DMS53 treated with DMSO at 0.1 percent for 48 hours (cell line): ENCODE measurements at regions not wholly inside any gene's neighbourhood (a gene's known extent, or its start where the extent isn't known, plus 50 kb on each side); places are given as distances from the start of the nearest gene placed in this dataset.
A peak's percentile ranks its signal among the peaks of the same experiment; 100 is the strongest.
"Not testable (repeated sequence)": the region's sequence is repeated elsewhere in the genome, so short reads cannot be mapped to it uniquely, and the experiment has no call there.

ENCODE experiments used
- DNase-seq: peaks from one replicate; lab custom pipeline; 2025; ENCODE audit not compliant: unreplicated experiment; lab: John Stamatoyannopoulos, UW

DNA sequence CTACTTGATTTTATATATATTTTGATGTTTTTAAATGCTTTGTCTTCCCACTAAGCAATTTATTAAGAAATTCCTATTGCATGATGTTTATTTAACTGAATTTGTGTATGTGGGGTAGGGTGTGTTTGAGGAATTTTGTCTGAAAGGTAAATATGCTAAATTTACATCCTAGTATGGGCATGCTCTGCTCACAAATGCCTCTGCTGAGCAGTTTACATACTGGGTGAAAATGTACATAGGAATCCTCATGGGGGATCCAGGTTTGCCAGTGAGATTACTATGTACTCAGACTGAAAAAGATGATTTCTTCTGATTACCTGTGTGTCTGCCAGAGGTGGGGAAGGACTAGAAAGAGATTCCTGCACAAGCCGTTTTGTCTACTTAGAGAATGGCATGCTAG is 126.6 kb downstream of the DISP1 start:
- no peak for DNase-seq

DNA sequence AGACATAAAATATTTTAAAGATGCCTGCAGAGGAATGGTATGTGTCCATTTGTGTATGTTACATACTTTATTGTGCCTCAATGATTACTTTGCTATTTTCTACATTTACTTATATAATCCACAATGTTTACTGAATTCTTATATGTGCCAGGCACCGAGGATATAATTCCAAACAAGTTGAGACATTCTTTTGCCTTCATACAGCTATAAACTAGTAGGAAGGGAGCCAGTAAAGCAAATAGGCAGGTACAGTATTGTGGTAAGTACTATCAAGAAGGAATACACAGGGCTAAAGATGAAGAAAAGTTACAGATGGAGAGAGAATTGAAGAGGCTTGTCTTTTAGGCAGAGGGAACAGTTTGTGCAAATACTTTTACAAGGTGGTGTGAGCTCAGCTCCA is 131.6 kb downstream of the DISP1 start:
- DNase-seq = no peak

DNA sequence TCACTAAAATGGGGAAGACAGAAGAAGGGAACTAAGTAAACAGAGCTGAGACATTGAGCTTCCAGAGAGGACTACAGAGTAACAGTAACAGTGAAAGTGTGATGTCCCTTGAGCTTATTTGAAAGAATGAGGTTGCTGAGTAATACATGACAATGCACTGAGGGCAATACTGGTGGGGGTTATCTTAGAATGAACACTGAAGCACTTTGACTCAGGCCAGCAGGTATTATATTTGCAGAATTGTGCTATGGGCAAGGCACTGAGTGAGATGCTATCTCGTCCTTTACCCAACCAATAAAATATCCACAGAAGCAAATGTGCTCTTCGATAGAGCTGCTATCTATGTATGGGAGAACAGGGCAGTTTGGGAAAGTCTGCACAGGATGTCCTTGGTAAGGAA is 133.2 kb downstream of the DISP1 start:
- DNase-seq = no peak

DNA sequence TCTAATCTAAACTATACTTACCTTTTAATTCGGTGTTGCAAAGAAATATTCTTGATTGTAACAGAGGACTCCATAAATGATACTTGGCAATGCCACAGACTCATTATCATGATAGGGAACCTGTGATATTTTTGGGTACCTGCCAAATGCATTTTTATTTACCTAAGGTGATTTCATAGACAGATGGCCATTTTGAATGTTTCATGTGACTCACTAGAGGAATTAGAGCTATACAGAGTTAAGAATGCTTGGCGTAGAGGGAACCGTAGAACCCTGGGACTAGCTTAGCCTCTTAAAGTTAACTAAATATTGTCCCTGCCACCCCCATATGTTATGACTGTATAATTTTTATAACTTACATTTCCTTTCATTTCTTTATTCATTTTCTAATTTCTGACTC is 136.1 kb downstream of the DISP1 start:
- peak; percentile 96 for DNase-seq

DNA sequence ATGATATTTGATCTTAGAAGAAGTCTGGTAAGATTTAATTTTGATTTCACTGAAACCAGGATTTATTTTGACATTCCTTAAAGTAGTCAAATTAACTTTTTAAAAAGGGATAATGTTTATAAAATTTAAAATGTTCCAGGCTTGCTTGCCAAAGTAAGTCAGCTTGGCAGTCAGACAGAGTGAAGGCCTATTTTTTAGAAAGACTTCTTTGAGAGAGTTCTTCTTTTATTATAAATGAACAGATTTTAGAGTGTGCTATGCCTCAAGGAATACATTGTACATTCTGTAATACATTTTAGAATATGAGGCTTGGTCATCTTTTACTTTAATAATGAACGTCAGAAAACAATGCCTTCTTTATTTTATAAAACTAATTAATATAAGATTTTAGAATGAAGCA is 138.7 kb downstream of the DISP1 start:
- DNase-seq = no peak

DNA sequence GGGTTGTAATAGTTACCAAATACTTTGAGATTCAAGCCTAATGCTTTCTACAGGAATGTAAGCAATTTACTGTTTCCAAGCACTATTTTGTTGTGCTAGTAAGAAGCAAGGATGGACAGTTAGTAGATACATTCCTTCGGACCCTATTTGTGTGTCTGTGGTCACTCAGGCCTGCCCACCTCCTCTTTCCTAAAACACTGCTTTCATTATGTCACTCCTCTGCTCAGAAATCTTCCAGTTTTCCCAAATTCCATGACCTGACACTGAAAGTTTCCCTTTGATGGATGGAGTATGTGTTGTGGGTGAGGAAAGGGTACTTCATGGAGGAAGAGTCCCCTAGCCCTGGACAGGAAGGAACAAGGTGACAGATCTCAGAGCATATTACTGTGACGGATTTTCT is 141.1 kb downstream of the DISP1 start:
- no peak for DNase-seq

DNA sequence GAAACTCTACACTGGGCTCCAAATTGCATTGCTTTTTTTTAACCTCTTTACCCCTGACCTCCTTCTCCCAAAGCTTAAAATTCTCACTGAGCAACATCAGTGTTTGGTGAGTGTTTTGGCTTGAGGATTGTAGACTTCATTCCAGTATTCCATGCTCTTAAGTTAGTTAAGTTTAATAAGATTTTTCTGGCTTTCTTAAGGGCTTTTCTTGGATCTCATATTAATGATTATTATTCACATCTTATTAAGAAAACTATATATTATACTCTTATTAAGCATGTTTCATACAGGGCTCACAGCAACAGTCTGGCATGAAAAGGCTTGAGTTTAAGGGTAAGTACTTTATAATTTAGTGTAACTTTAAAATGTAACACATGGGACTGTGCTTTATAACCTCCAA is 141.8 kb downstream of the DISP1 start:
- no peak for DNase-seq

DNA sequence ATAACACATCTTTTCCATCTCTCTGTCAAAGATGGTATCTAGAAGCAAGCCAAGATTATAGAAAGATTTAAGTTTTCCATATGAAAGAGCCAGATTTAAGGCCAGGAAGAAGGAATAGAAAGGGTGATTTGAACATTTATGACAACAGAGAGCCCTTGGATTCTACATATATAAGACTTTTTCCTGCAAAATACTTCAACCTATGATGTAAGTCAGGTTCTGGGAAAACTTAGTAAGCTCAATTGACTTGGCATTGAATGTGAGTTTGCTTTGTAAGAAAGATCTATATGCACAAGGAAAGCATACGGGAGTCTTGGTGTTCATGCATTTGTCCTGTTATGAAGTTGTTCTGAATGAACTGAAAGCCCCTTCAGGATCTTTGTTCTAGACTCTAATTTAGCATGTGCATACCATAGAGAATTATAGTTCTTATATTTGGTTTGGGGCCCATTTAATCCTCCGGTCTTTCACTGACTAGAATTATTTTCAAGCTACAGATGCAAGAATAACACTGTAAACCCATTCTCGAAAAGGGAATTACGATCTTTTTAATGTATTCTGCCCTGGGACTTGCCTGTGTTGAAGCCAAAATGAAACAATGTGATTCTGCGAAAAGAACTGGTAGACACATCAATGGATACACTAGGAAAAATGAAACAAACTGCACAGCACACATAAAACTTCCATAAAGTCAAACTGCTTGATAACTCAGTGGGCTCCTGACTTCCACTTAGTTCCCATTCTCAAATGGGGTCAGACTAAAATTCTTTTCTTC is 152.8 kb downstream of the DISP1 start:
- DNase-seq = no peak

DNA sequence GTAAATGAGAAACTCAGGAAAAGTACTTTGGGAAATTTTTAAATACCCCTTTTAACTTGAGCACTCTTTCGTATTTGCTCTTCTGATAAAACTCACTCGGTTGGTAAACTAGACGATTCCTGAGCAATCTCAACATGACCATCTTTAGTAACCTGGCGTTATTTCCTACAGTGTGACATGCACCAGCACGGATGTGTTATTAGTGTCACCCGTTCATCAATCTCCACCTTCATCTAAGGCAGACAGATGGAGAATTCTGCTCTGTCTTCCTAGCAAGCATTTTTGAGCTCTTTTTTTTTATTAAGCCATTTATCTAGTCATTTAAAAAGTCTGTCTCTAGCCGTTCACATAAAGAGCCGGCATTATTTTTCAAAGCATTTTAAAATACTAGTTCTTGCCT is 155.2 kb downstream of the DISP1 start:
- DNase-seq = no peak

DNA sequence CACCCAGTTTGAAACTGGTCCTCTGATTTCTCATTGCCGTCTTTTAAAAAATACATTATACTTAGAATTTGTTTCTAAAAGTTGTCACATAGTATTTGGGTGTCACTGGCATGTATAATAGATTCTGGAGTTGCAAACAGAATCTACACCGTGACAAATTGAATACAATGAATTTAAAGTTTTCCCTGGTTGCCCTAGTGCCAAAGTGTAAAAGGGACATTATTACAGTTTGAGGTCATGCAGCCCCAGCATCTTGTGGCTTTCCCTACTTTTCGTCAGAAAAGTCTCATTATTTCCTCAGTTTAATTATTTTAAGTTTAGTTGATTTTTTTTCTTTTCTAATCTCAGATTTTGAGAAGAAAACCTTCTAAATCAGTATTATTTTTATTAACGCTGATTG is 155.9 kb downstream of the DISP1 start:
- no peak for DNase-seq

DNA sequence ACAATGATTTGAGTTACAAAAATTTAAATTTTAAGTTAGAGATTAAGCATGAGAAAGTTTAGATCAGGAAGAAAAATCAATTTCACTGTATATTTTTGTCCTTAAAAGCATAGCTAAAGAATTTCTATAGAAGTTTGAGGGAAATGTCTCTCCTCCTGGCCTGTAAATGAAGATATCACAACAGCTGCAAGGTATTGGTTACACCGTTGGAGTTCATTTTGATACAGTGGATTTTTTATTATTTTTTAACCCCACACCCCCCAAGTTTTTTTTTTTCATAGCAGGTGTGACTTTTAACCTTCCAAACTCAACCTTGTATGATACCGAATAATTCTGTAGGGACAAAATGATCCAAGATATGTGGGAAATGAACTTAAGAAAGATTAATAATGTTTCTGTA is 156.3 kb downstream of the DISP1 start:
- DNase-seq = no peak

DNA sequence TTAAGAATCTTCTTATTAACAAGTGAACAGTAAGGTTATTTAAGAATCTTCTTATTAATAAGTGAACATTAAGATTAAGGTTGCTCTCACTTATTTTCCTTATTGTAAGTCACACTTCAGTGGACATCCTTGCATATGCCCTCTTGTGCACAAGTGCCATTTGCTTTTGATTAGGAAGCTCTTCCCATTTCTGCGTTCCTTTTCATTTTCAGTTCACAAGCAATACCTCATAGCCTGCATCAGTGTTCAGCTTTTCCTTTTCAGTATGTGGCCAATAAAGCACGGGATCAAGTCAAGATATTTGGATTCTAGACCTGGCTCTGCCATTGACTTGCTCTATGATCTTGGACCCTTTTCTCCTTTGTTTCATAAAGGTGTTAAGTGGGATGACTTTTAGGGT is 158.7 kb downstream of the DISP1 start:
- DNase-seq = no peak

DNA sequence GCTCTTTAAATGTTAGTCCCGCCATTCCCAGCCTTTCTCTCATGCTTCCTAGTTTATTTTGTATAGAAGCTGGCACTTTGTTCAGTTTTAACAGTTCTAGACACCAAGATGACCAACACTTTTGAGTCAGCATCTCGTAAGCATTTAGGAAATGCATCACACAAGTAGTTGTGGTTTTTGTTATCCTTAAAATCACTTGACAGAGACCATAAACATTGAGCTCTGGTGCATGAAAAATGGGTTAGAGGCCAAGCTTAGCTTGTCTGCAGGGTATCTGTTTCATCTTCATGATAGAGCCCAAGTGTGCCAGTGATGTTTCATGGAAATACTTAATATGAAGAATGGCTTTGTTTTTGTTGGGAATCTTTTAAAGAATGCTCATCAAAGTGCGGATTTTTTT is 159.7 kb downstream of the DISP1 start:
- DNase-seq = no peak

DNA sequence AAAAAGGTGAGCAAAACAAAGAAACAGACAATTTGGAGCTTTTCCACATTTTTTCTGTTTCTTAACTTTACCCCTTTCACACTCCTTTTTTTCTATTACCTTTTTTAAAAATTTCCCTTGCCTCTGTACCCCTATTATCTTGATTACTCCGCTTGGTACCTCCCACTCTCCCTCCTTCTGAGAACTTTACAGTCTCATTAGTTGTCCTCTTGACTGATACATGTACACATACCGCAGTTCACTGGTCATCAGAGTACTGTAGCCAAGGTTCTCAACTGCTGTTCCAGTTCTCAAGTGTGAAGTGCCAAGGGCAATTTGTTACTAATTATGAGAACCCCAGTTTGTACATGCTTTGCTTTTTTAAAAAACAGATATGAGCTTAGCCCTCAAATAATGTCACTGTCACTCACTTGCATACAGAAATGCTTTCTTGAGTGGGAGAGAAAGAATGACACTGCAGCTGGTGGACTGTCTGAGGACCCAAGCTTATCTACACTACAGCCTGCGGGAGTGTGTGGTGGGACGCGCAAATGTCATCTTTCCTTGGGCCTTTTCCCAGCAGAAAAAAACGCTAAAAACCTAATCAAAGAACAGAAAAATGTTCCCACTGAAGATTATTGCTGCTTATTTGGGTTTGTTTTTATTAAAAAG is 160.8 kb downstream of the DISP1 start:
- DNase-seq = no peak

DNA sequence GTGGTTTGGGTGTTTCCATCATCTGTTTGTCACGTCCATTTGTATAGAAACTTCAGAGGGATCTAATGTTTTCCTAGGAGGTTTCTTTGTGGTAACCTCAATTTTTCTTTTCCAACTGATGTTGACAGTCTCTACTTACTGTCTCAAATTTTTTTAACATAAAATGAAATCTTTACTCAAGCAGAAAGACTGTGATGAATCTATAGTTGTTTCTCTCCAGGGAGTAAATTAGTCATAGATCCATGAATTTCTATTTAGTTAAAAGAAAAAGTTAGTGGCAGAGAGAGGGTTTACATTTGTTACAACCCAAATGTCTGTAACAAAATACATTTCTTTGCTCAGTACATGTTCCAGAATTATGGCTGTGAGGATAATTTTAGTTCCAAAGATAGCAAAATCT is 161.6 kb downstream of the DISP1 start:
- no peak for DNase-seq

DNA sequence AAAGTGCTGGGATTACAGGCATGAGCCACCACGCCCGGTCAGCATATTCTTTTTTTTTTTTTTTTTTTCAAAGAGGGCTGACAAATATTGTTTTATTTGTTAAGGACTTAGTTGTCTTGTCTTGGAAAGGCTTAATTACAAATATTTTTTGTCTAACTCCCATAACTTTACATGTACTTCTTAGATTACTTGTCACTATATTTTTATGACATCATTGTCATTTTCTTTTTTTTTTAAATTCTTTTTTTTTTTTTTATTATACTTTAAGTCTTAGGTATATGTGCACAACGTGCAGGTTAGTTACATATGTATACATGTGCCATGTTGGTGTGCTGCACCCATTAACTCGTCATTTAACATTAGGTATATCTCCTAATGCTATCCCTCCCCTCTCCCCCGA is 162.5 kb downstream of the DISP1 start:
- not testable (repeated sequence) for DNase-seq

DNA sequence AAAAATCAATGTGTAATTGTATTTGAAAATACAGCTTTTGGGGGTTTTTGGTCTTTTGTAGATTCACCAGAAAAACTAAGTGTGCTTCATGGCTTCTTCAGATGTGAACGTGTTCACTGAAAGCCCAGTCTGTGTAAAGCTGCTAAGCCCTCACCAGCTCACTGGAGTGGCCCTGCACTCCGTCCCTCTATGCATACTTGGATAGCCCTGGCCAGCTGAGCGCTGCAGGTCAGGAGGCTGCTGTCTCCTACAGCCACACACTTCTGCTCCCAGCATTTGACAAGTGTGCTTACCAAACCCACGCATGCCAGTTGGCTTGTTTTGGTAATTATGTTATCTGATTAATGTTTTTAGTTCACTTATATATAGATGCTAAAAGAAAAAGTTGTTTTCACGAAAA is 163.5 kb downstream of the TLR5 start:
- no peak for DNase-seq

DNA sequence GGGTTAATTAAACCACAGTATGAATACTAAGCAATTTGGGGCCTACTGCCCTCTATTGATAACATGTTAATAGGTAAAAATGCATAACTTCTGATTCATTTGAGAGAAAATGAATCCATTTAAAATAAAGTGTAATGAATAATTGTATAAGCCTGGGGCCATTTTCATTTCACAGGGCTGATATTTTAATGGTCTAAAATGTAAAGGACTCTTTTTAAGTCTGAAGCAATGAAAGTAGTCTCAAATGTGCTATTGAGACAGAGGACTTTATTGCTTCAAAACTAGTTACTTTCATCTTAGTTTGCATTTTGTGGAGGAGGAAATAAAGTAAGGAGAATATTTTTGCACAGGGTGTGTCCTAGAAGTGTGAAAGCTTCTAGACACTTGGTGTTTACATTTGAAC is 155.4 kb downstream of the TLR5 start:
- DNase-seq = no peak

DNA sequence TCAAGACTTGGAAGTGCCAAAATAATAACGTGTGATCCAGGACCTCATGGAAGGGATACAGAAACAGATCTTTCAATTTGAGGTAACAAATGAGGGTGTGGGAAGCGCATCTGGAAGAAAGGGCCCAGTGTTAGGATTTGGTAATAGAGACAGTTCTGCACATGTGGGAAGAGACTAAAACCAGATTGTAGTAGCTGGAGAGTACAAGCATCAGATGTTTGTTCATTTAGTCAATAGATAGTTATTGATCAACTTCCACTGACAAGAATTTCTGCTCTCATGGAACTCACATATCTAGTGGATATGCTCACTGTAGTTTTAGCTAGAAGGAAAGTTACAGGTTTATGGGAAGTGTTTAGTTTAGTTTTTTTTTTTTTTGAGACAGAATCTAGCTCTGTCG is 153.6 kb downstream of the TLR5 start:
- DNase-seq = no peak

DNA sequence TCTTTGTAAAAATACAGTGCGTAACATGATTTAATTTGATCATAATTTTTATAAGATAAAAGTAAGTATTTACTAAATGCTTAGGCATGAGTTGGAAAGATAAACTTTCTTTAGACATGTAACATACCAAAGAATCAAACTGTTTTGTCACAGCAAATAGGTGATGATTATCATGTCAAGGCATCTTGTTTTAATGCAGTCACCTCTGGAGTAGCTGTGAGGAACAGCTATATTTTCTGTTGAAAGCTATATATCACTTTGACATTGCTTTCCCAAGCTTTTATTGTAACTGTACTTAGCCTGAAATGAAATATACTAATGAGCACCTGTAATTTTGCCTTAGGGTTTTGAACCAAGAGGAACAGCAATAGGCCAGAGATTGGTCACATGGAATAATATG is 151.9 kb downstream of the TLR5 start:
- DNase-seq = no peak

DNA sequence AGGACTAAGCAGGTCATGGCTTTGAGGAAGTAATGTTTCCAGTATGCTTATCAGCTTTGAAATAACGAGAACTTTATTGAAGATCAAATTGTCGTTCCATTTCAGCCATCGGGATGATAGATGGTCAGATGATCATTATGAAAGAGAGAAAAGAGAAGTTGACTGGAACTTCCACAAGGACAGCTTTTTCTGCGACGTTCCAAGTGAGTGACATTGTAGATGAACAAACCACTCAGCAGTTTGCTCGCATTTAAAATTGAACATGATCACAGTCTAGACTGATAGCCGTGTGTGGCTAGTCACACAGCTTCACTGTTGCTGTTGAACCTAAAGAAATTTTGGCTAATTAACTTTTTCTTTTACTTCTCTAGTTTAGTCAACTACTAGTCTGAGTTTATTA is 151.1 kb downstream of the TLR5 start:
- DNase-seq = no peak

DNA sequence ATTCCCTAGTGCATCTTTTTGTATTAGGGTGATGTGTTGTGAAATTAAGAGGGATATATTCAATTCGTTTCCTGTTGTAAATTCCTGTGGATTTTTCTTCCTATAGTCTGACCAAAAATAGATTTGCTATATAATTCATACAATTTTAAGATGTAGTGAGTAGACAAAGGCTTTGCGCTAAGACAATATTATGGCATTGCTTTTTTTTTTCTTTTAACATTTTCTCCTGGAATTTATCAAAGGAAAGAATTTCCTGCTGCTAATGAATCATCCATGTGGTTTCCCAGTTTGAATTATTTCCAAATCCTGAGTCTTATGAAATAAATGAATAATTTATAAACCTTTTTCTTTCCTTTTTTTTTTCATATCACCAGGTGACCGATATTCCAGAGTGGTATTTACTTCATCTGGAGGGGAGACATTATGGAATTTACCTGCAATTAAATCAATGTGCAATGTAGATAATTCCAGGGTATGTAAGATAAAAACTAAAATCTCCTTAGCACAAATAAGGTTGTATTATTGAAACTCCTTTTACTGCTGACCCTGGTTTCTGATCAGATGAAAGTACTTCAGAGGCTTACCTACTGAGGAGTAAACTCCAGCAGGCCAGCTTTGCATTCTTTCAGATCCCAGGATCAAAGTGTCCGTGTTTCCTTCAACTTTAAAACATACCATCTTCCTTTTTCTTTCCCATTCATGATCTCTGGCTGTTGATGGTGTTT is 148.4 kb downstream of the TLR5 start:
- DNase-seq = no peak
